K562 (cell line): ENCODE measurements at regions not wholly inside any gene's neighbourhood (a gene's known extent, or its start where the extent isn't known, plus 50 kb on each side); places are given as distances from the start of the nearest gene placed in this dataset.

ENCODE experiments used
- ATAC-seq: fragments of 200-7000 bp; cut with Tn5 transposase; 3 replicates; pipeline ENCODE4 v1.9.1; 2020; ENCODE audit warnings: moderate library complexity
- BruUV-seq: library from RNA; stranded (reverse); fragments of 400-500 nt; replicated peaks from 2 replicates; lab custom pipeline; 2021; lab: Mats Ljungman, UMichigan
- CTCF ChIA-PET: fragments of 300-600 bp; formaldehyde crosslinking; extraction: SDS; loops from one replicate; lab custom pipeline; 2021; ENCODE audit warnings: low intra/inter-chr PET ratio; lab: Yijun Ruan, JAX
- POLR2A ChIA-PET: fragments of 300-600, 350-650 bp; sonication (Branson Sonifier 250); formaldehyde crosslinking; extraction: SDS; loops from one replicate; lab custom pipeline; 2021; ENCODE audit warnings: antibody characterized with exemption, inconsistent platforms; lab: Yijun Ruan, JAX
- DNase-seq, 4 experiments: peaks; one replicate each; pipeline versions ENCODE4 v3.0.0 to v3.0.0-alpha.2; 2011 to 2018; ENCODE audit warnings: low spot score in 3 of 4, mixed read lengths in 3 of 4; ENCODE audit errors: extremely low read depth in 1 of 4
- FAIRE-seq: peaks from 2 replicates; lab custom pipeline; 2011; peaks lifted over from hg19 to GRCh38; lab: Jason Lieb, UNC
- H2AFZ ChIP-seq: 2 replicates; pipeline ENCODE4 v1.6.0; 2011; ENCODE audit warnings: low read depth, low read length, control low read depth, inconsistent platforms
- H3K27ac ChIP-seq: fragments of 200-600 bp; 3 replicates; pipeline ENCODE4 v1.8.0; 2011; ENCODE audit warnings: low read depth, mild to moderate bottlenecking, control low read depth, inconsistent platforms, low read length, moderate library complexity, mixed read lengths; ENCODE audit errors: extremely low read depth
- H3K27me3 ChIP-seq, 2 experiments: fragments of 300-600 bp in 1 of 2; 2 replicates in 1 of 2; 3 replicates in 1 of 2; pipeline versions ENCODE4 v1.6.0 to v1.8.0; 2011; ENCODE audit warnings: inconsistent platforms in 2 of 2, low read length in 2 of 2, mild to moderate bottlenecking in 1 of 2, mixed read lengths in 1 of 2, moderate library complexity in 1 of 2; ENCODE audit not compliant: control insufficient read depth in 2 of 2, insufficient read depth in 2 of 2
- H3K36me3 ChIP-seq: fragments of 300-600 bp; 3 replicates; pipeline ENCODE4 v1.8.0; 2011; ENCODE audit warnings: mild to moderate bottlenecking, low read length, inconsistent platforms; ENCODE audit not compliant: control insufficient read depth, insufficient read depth
- H3K4me1 ChIP-seq, 2 experiments: fragments of 200-600 bp in 1 of 2; replicated peaks in 1 of 2; 2 replicates in 1 of 2; 3 replicates in 1 of 2; pipeline versions ENCODE4 v1.5.1 to v1.8.0; 2011; ENCODE audit warnings: inconsistent platforms in 2 of 2, low read length in 2 of 2, mild to moderate bottlenecking in 1 of 2, mixed read lengths in 1 of 2, moderate library complexity in 1 of 2; ENCODE audit not compliant: control insufficient read depth in 2 of 2, insufficient read depth in 2 of 2
- H3K4me2 ChIP-seq: 2 replicates; pipeline ENCODE4 v1.6.1; 2011; ENCODE audit warnings: low read length, control low read depth, inconsistent platforms, mixed read lengths; ENCODE audit not compliant: insufficient read depth
- H3K4me3 ChIP-seq: fragments of 200-600 bp; sonication (generic), shearing (Covaris generic); 2 replicates; pipeline ENCODE4 v1.5.1; 2016; ENCODE audit warnings: control low read depth, inconsistent platforms
- H3K79me2 ChIP-seq: fragments of 200-600 bp; 3 replicates; pipeline ENCODE4 v1.8.0; 2011; ENCODE audit warnings: low read length, inconsistent platforms; ENCODE audit not compliant: control insufficient read depth, insufficient read depth
- H3K9ac ChIP-seq, 2 experiments: 2 replicates each; pipeline versions ENCODE4 v1.6.0 to v1.6.1; 2011; ENCODE audit warnings: low read depth in 2 of 2, low read length in 2 of 2, control low read depth in 1 of 2, inconsistent platforms in 1 of 2, mild to moderate bottlenecking in 1 of 2, mixed read lengths in 1 of 2; ENCODE audit not compliant: insufficient read depth in 1 of 2
- H3K9me1 ChIP-seq: one replicate; pipeline ENCODE4 v1.6.0; 2011; ENCODE audit warnings: inconsistent platforms, mild to moderate bottlenecking, low read length, moderate library complexity; ENCODE audit not compliant: control insufficient read depth, insufficient read depth
- H3K9me3 ChIP-seq: replicated peaks from 2 replicates; pipeline ENCODE4 v1.5.1; 2011; ENCODE audit warnings: low read depth, low read length, inconsistent platforms; ENCODE audit not compliant: control insufficient read depth, insufficient read depth
- H4K20me1 ChIP-seq: replicated peaks from 2 replicates; pipeline ENCODE4 v1.6.1; 2011; ENCODE audit warnings: low read length, inconsistent platforms, mixed read lengths; ENCODE audit not compliant: control insufficient read depth, insufficient read depth
- ARID1B ChIP-seq: fragments of 450-650 bp; IDR thresholded peaks from 2 replicates; pipeline ENCODE4 v1.6.1; 2016; ENCODE audit warnings: antibody characterized with exemption, mild to moderate bottlenecking, inconsistent platforms
- FOXP1 ChIP-seq: sonication (generic); formaldehyde crosslinking; IDR thresholded peaks from 2 replicates; pipeline ENCODE4 v1.8.0; 2022; ENCODE audit warnings: mild to moderate bottlenecking, missing genetic modification reagents
- GABPB1 ChIP-seq: sonication (generic); formaldehyde crosslinking; IDR thresholded peaks from 2 replicates; pipeline ENCODE4 v1.8.0; 2022; ENCODE audit warnings: mild to moderate bottlenecking, missing genetic modification reagents
- MIER1 ChIP-seq: fragments of 450-650 bp; IDR thresholded peaks from 2 replicates; pipeline ENCODE4 v1.6.1; 2016; ENCODE audit warnings: antibody characterized with exemption, mild to moderate bottlenecking, low read depth
- MLLT1 ChIP-seq, 2 experiments: fragments of 450-650 bp; IDR thresholded peaks; 2 replicates each; pipeline ENCODE4 v1.6.1; 2016
- RERE ChIP-seq: sonication (generic); formaldehyde crosslinking; IDR thresholded peaks from 2 replicates; pipeline ENCODE4 v1.8.0; 2023; ENCODE audit warnings: missing genetic modification reagents, mild to moderate bottlenecking, borderline replicate concordance
- SMAD3 ChIP-seq: fragments of 450-650 bp; formaldehyde crosslinking; conservative IDR thresholded peaks from 2 replicates; pipeline ENCODE4 v1.4.0; 2020; ENCODE audit warnings: mild to moderate bottlenecking
- U2AF2 ChIP-seq: fragments of 200-400 bp; formaldehyde crosslinking; optimal IDR thresholded peaks from 2 replicates; pipeline ENCODE3; 2017; ENCODE audit warnings: low read depth, mild to moderate bottlenecking, low read length
- ZNF347 ChIP-seq: fragments of 450-650 bp; formaldehyde crosslinking; IDR thresholded peaks from 2 replicates; pipeline ENCODE4 v1.4.0; 2020; ENCODE audit warnings: low read depth, mild to moderate bottlenecking, moderate library complexity
- WGBS: fragments of 100-300 bp; shearing (Covaris generic); methylation state at CpG from one replicate; pipeline ENCODE4 v1.1.6; 2016; ENCODE audit warnings: low coverage, mixed read lengths; ENCODE audit not compliant: insufficient coverage; ENCODE audit errors: missing lambda C conversion rate; 5-methylcytosine and 5-hydroxymethylcytosine counted together
- in situ Hi-C: fragments of 300-500 bp; cut with MboI; formaldehyde crosslinking; loops from 4 replicates; pipeline ENCODE4 v1.15.0; 2018; ENCODE audit warnings: inconsistent platforms, mixed read lengths
- intact Hi-C: fragments of 100-400 bp; cut with micrococcal nuclease; formaldehyde crosslinking; loops from 2 replicates; pipeline ENCODE4 v1.14.2; 2022

- Histone ChIP-seq H3K79me2 (no peaks in the 10 kb centered on the region), H3K4me1 (no peaks in the 10 kb centered on the region), H3K4me3 (no peak overlapping the region), H3K36me3 (no peaks in the 10 kb centered on the region), H3K9me3 (no peaks in the 10 kb centered on the region), H3K27me3 (no peaks in the 10 kb centered on the region), H3K9me1 (no peaks in the 10 kb centered on the region), H3K9ac (no peak overlapping the region), H4K20me1 (no peaks in the 10 kb centered on the region), H3K27ac (no peak overlapping the region), H3K4me2 (no peak overlapping the region), H2AFZ (no peak overlapping the region)
- FAIRE-seq (no peak), DNase-seq (no peak), ATAC-seq (no peak)
- WGBS, result 8% methylated on average over 1 of the region's 1 CpG
- TF ChIP-seq MLLT1 (IDR thresholded peaks at IDR 0.05), result no peak
- TF ChIP-seq ZNF347 (CRISPR knock-in tag), result no peak
- no peak for TF ChIP-seq FOXP1
- TF ChIP-seq RERE (CRISPR knock-in tag), result no peak
- no peak for TF ChIP-seq MIER1
- no peak for TF ChIP-seq SMAD3
- TF ChIP-seq ARID1B, result no peak
- no peak for TF ChIP-seq GABPB1 (CRISPR knock-in tag)
- TF ChIP-seq U2AF2, result no peak
- intact Hi-C loops (no loop called here), in situ Hi-C loops (no loop called here)
- CTCF ChIA-PET, result no interaction called here
- no TSS peak for BruUV-seq
- POLR2A ChIA-PET, result no interaction called here
Measured at GRCh38 chr7:46968003-46968402, 613.9 kb downstream of the TNS3 start.
